Endothelial cell of umbilical vein (primary cell): ENCODE measurements at regions not wholly inside any gene's neighbourhood (a gene's known extent, or its start where the extent isn't known, plus 50 kb on each side); places are given as distances from the start of the nearest gene placed in this dataset.

Experiments
- BruUV-seq: library from RNA; stranded (reverse); fragments of 400-500 nt; replicated peaks from 2 replicates; lab custom pipeline; 2021; lab: Mats Ljungman, UMichigan
- CTCF ChIA-PET: fragments of 300-600, 350-600 bp; sonication (Branson Sonifier 250); formaldehyde crosslinking; loops from one replicate; lab custom pipeline; 2021; ENCODE audit warnings: antibody characterized with exemption, inconsistent platforms; lab: Charles Lee
- POLR2A ChIA-PET: fragments of 300-600, 350-600 bp; sonication (Branson Sonifier 250); formaldehyde crosslinking; loops from one replicate; lab custom pipeline; 2021; ENCODE audit warnings: antibody characterized with exemption, inconsistent platforms; lab: Charles Lee
- DNase-seq: peaks from one replicate; pipeline ENCODE4 v3.0.0-alpha.2; 2011; ENCODE audit warnings: low read depth, low spot score
- FAIRE-seq: peaks from 2 replicates; lab custom pipeline; 2011; peaks lifted over from hg19 to GRCh38; lab: Jason Lieb, UNC
- H2AFZ ChIP-seq: 2 replicates; pipeline ENCODE4 v1.6.0; 2012; ENCODE audit warnings: low read depth, low read length, control low read depth, inconsistent platforms
- H3K27ac ChIP-seq: 2 replicates; pipeline ENCODE4 v1.5.1; 2011; ENCODE audit warnings: low read depth, mild to moderate bottlenecking, control low read depth, low read length, moderate library complexity; ENCODE audit not compliant: insufficient read depth
- H3K27me3 ChIP-seq, 2 experiments: 2 replicates each; pipeline versions ENCODE4 v1.6.0 to v1.6.1; 2011; ENCODE audit warnings: low read length in 2 of 2, mixed read lengths in 1 of 2; ENCODE audit not compliant: control insufficient read depth in 2 of 2, insufficient read depth in 2 of 2
- H3K36me3 ChIP-seq, 2 experiments: 2 replicates in 1 of 2; 3 replicates in 1 of 2; pipeline ENCODE4 v1.5.1; 2011; ENCODE audit warnings: low read length in 2 of 2, mild to moderate bottlenecking in 1 of 2, moderate library complexity in 1 of 2; ENCODE audit not compliant: control insufficient read depth in 2 of 2, insufficient read depth in 2 of 2; ENCODE audit errors: extremely low read depth in 1 of 2
- H3K4me1 ChIP-seq: 3 replicates; pipeline ENCODE4 v1.5.1; 2011; ENCODE audit warnings: mild to moderate bottlenecking, low read length; ENCODE audit not compliant: control insufficient read depth, insufficient read depth; ENCODE audit errors: extremely low read depth
- H3K4me2 ChIP-seq: 2 replicates; pipeline ENCODE4 v1.6.1; 2011; ENCODE audit warnings: low read length, control low read depth, mixed read lengths; ENCODE audit not compliant: insufficient read depth
- H3K4me3 ChIP-seq, 3 experiments: fragments of 200-600 bp in 1 of 3; sonication (generic), shearing (Covaris generic) in 1 of 3; replicated peaks in 1 of 3; 2 replicates each; pipeline ENCODE4 v1.5.1; 2011 to 2016; ENCODE audit warnings: control low read depth in 3 of 3, low read length in 3 of 3, mild to moderate bottlenecking in 2 of 3, inconsistent platforms in 1 of 3, low read depth in 1 of 3, moderate library complexity in 1 of 3; ENCODE audit not compliant: insufficient read depth in 1 of 3
- H3K79me2 ChIP-seq: 2 replicates; pipeline ENCODE4 v1.6.0; 2012; ENCODE audit warnings: low read length, inconsistent platforms; ENCODE audit not compliant: control insufficient read depth, insufficient read depth
- H3K9ac ChIP-seq: replicated peaks from 2 replicates; pipeline ENCODE3; 2011; ENCODE audit warnings: low read length, control low read depth; ENCODE audit not compliant: insufficient read depth; ENCODE audit errors: extremely low read depth
- H3K9me1 ChIP-seq: replicated peaks from 3 replicates; pipeline ENCODE4 v1.6.0; 2011; ENCODE audit warnings: mild to moderate bottlenecking, low read length; ENCODE audit not compliant: control insufficient read depth, insufficient read depth; ENCODE audit errors: extremely low read depth
- H3K9me3 ChIP-seq: replicated peaks from 2 replicates; pipeline ENCODE4 v1.5.1; 2012; ENCODE audit warnings: low read length, inconsistent platforms; ENCODE audit not compliant: control insufficient read depth, insufficient read depth
- H4K20me1 ChIP-seq: replicated peaks from 2 replicates; pipeline ENCODE3; 2011; ENCODE audit warnings: mild to moderate bottlenecking, low read length; ENCODE audit not compliant: control insufficient read depth, insufficient read depth; ENCODE audit errors: extremely low read depth
- EZH2 ChIP-seq: IDR thresholded peaks from 2 replicates; pipeline ENCODE4 v1.6.1; 2012; ENCODE audit warnings: borderline replicate concordance, low read depth, mild to moderate bottlenecking, moderate library complexity, low read length, inconsistent platforms; ENCODE audit not compliant: severe bottlenecking
- FOS ChIP-seq: IDR thresholded peaks from 2 replicates; pipeline ENCODE4 v1.6.1; 2011; ENCODE audit warnings: mild to moderate bottlenecking, low read length, moderate library complexity, borderline replicate concordance; ENCODE audit not compliant: insufficient read depth
- GATA2 ChIP-seq: IDR thresholded peaks from 2 replicates; pipeline ENCODE4 v1.7.0; 2011; ENCODE audit warnings: low read depth, mild to moderate bottlenecking, moderate library complexity, mixed read lengths, low read length; ENCODE audit not compliant: insufficient read length, insufficient read depth
- JUN ChIP-seq: IDR thresholded peaks from 2 replicates; pipeline ENCODE4 v1.6.1; 2011; ENCODE audit warnings: borderline replicate concordance, low read depth; ENCODE audit not compliant: insufficient read length, insufficient read depth
- POLR2AphosphoS5 ChIP-seq: IDR thresholded peaks from 2 replicates; pipeline ENCODE4 v1.6.1; 2012; ENCODE audit warnings: low read depth, mild to moderate bottlenecking, control low read depth, low read length, moderate library complexity; ENCODE audit not compliant: insufficient read depth
- dilution Hi-C: fragments of 300-500 bp; cut with MboI; formaldehyde crosslinking; loops from one replicate; pipeline ENCODE4 v1.15.0; 2019; ENCODE audit warnings: low sequenced_read_pairs; ENCODE audit not compliant: extremely low pct_ligation_motif_present
- intact Hi-C: fragments of 100-400 bp; cut with micrococcal nuclease; formaldehyde crosslinking; loops from one replicate; pipeline ENCODE4 v1.10.0; 2022
- TF ChIP-seq, protein P1 (sequence below), 2 donors: IDR thresholded peaks; 1 replicate in 1 of 2; 2 replicates in 1 of 2; pipeline ENCODE4 v1.5.1; 2011; ENCODE audit warnings: low read length in 2 of 2, mild to moderate bottlenecking in 2 of 2, moderate library complexity in 2 of 2, control low read depth in 1 of 2, inconsistent platforms in 1 of 2, low read depth in 1 of 2; ENCODE audit not compliant: insufficient read depth in 1 of 2; ENCODE audit errors: extremely low read depth in 1 of 2
- TF ChIP-seq, protein P2 (sequence below): IDR thresholded peaks from 2 replicates; pipeline ENCODE4 v1.6.1; 2011; ENCODE audit not compliant: insufficient read depth, insufficient read length

DNA sequence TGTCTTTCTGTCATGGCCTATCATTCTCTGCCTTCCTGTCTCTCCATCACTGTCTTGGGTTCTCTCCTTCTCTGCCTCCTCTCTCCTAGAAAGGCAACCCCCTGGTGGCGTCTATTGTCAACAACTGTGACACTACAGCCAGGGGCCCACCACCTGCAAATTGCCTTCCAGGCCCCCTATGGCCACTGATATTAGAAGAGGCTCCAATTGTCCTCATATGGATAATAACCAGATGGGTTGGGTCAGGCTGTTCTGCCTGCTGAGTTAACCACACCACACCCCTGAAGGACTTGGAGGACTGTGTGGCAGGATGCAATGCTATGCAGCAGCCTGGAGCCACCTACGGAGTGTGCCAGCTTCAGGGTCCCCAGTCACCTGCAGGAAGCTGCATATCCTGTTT is 665.0 kb downstream of the NTRK3 start:
- ChIA-PET POLR2A (no interaction called here), CTCF (no interaction called here)
- Histone ChIP-seq H3K4me3 (no peak overlapping the region), H3K36me3 (no peaks in the 10 kb centered on the region), H3K27me3 (no peaks in the 10 kb centered on the region), H3K27ac (no peak overlapping the region), H3K4me1 (peaks cover 13% of the 10 kb centered on the region), H4K20me1 (no peaks in the 10 kb centered on the region), H3K9ac (no peak overlapping the region), H2AFZ (no peak overlapping the region), H3K9me3 (no peaks in the 10 kb centered on the region), H3K79me2 (no peaks in the 10 kb centered on the region), H3K4me2 (no peak overlapping the region), H3K9me1 (no peaks in the 10 kb centered on the region)
- no peak for FAIRE-seq
- dilution Hi-C loops: no loop called here
- no peak for DNase-seq
- intact Hi-C loops: no loop called here
- TF ChIP-seq, protein P1, sequence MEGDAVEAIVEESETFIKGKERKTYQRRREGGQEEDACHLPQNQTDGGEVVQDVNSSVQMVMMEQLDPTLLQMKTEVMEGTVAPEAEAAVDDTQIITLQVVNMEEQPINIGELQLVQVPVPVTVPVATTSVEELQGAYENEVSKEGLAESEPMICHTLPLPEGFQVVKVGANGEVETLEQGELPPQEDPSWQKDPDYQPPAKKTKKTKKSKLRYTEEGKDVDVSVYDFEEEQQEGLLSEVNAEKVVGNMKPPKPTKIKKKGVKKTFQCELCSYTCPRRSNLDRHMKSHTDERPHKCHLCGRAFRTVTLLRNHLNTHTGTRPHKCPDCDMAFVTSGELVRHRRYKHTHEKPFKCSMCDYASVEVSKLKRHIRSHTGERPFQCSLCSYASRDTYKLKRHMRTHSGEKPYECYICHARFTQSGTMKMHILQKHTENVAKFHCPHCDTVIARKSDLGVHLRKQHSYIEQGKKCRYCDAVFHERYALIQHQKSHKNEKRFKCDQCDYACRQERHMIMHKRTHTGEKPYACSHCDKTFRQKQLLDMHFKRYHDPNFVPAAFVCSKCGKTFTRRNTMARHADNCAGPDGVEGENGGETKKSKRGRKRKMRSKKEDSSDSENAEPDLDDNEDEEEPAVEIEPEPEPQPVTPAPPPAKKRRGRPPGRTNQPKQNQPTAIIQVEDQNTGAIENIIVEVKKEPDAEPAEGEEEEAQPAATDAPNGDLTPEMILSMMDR (IDR thresholded peaks at IDR 0.05; ENCODE audit: extremely low read depth in 1 of 2, insufficient read depth in 1 of 2, low read depth in 1 of 2, low read length in 2 of 2): no peak
- TF ChIP-seq, protein P2, sequence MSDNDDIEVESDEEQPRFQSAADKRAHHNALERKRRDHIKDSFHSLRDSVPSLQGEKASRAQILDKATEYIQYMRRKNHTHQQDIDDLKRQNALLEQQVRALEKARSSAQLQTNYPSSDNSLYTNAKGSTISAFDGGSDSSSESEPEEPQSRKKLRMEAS: no peak
- no peak for TF ChIP-seq JUN
- TF ChIP-seq POLR2AphosphoS5: no peak
- TF ChIP-seq EZH2: no peak
- BruUV-seq: no TSS peak

DNA sequence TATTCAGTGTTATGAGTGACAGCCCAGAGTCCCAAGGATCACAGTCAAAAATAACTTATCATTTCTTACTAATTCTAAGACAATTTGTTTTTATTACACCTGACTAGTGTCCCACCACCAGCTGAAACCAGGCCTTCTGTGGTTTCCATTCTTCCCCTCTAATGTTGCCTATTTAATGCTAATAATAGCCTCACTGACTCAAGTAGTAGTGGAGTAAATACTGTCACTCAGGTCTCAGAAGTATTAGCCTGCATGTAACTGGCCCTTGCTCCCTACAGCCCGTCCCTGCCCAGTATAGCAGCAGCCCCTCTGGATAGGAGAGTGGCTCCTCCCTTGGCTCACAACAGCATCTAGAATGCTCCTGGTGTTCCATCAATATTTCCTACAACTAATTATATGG is 665.5 kb downstream of the NTRK3 start:
- no peaks in the 10 kb centered on the region for H3K9me1 ChIP-seq
- peaks cover 13% of the 10 kb centered on the region for H3K4me1 ChIP-seq
- H2AFZ ChIP-seq: no peak overlapping the region
- ChIA-PET CTCF (no interaction called here), POLR2A (no interaction called here)
- no peaks in the 10 kb centered on the region for H3K27me3 ChIP-seq
- DNase-seq (no peak), FAIRE-seq (no peak)
- intact Hi-C loops (no loop called here), dilution Hi-C loops (no loop called here)
- H3K36me3 ChIP-seq: no peaks in the 10 kb centered on the region
- BruUV-seq: TSS peak; percentile 84
- H3K4me3 ChIP-seq: no peak overlapping the region
- H3K79me2 ChIP-seq: no peaks in the 10 kb centered on the region
- H3K9me3 ChIP-seq: no peaks in the 10 kb centered on the region
- no peak overlapping the region for H3K9ac ChIP-seq
- no peak overlapping the region for H3K4me2 ChIP-seq
- no peaks in the 10 kb centered on the region for H4K20me1 ChIP-seq
- TF ChIP-seq, protein P1 (IDR thresholded peaks at IDR 0.05; ENCODE audit: extremely low read depth in 1 of 2, insufficient read depth in 1 of 2, low read depth in 1 of 2, low read length in 2 of 2): no peak
- TF ChIP-seq GATA2: no peak
- TF ChIP-seq JUN: no peak
- no peak for TF ChIP-seq FOS
- TF ChIP-seq EZH2: no peak
- TF ChIP-seq, protein P2: no peak
- H3K27ac ChIP-seq: no peak overlapping the region
